Fibroblast of peridontal ligament (primary cell): ENCODE measurements at regions not wholly inside any gene's neighbourhood (a gene's known extent, or its start where the extent isn't known, plus 50 kb on each side); places are given as distances from the start of the nearest gene placed in this dataset.
"Not testable (repeated sequence)": the region's sequence is repeated elsewhere in the genome, so short reads cannot be mapped to it uniquely, and the experiment has no call there.

Experiments
- DNase-seq: peaks from one replicate; pipeline ENCODE4 v3.0.0-alpha.2; 2010; ENCODE audit errors: extremely low read depth

DNA sequence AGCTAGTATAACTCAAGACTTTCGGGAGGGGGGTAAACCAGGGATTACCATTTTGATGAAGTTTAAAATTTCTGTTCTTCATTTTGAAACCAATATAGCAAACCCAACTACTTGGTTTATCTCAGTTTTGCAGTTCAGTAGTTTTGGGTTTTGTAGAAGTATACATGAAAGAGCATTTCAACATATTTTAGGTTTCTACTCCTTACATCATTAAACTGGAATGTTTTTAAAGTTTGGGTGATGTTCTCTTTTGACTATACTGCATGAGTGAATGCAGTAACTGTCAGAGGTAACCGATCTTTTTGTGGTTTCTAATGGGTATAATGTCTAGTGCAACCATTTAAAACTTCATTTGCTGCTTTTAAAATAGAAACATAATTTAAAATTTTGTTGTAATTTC lies 248.3 kb upstream of the MAD2L1 start:
- peak; percentile 59 for DNase-seq

DNA sequence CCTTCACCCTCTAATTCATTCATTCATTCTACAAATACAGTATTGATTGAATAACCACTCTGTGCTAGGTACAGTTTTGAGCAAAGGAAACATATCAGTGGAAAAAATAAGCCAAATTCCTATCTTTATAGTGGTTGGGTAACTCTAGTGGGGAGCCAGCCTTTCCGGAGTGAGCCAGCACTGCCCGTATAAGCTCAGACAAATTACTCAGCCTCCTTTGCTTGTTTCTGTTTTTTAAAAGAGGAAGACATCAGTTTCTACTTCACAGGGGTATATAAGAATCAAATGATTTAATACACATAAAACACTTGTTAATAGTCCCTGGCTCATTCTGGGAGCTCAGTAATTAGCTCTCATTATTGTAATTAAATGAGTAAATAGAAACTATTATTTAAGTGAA lies 238.2 kb upstream of the MAD2L1 start:
- DNase-seq = peak; percentile 60

DNA sequence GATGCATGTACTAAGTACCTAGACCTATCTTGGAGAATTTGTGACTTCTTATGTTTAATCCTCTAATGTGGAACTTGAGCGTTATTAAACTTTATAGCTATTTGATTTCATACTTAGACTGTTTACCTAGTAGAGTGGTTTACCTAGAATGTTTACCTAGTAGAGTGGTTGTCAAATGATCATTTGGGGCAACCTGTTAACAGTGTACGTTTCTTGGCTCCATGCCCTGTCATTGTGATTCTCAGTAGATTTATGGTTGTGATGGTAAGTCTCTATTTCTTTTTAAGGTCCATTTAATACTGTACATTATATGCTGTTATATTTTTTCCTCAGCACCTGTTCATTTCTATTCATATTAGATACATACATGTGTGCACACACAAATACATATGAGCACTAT lies 233.0 kb upstream of the MAD2L1 start:
- DNase-seq = no peak

DNA sequence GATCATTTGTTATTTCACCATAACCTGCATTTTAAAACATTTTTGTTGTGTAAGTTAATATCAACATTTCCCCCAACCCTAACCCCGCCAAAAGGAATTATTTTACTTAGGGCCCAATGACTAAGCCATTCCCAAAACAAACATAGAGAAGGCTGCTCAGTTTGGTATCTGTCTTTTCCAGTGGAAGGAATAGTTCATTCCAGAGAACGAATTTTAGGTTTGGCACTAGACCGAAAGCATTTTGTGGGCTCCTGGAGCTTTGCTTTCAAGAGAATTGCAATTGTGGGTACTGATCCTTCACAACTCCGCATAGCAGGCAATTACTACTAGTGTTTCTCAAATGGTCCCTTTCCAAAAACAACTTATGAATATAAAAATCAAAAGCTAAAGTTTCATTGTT lies 226.7 kb upstream of the MAD2L1 start:
- DNase-seq = peak; percentile 100

DNA sequence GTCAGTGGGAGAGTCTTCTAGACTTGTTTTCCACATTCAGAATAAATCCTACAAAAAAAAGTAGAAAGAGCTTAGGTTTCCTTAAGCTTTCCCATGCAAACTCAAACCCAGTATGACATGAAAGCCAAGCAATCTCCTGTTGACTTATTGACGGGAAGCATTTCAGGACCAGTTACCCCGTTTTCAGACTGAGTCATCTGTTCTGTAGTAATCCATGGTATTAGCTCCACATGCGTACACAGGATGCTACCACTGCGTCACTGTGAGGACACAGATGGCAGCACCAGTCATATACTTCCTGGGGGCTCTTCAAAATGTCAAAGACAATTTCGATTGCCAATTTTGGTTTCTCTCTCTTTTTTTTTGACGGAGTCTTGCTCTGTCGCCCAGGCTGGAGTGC lies 224.9 kb upstream of the MAD2L1 start:
- no peak for DNase-seq

DNA sequence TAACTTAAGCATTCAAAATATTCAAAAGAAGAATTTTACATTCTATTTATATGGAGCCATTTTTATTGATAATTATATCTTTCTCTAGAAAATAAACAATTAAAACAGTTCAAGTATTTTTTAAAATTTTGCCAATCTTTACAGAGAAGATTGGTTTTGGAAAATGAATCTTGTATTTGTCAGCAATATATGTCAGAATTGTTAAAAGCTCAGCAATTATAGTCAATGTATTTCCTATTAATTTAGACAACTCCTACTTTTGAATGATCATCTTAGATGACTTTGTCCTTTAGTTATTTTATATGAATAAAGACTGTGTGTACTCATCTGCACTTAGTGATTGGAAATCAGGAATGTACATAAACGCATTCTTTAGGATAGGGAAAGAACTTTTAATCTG lies 223.9 kb upstream of the MAD2L1 start:
- DNase-seq = no peak

DNA sequence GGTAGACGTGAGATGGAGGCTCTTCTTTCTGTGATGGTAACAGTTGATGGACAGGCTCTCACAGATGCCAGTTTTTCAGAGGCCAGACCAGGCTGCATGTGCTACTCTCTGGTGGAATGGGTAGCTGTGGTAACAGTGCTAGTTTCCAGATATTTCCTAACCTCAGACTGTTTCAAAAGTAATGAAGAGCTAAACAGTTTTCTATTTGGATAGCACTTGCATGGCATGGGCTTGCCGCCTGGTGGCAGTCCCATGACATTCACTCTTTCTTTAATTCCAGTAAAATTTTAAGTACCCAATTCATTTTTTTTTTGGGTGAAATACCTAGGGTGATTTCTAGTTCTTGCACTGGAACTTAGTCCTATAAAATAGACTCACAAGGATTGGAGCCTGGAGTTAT lies 220.2 kb upstream of the MAD2L1 start:
- peak; percentile 67 for DNase-seq

DNA sequence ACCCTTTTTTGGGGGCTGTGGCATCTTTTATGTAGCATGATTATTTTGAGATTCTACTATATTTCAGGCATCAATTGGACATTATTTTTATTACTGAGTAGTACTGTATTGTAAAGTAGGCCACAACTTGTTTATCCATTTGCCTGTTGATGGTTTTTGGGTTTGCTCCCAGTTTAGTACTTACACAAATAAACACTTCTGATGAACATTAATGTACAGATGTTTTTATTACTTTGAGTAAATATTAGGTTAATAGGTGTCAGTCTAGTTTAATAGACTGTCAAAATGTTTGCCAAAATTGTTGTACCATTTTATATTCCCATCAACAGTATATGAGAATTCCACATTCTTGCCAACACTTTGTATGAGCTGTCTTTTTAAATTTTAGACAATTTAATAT lies 214.9 kb upstream of the MAD2L1 start:
- no peak for DNase-seq

DNA sequence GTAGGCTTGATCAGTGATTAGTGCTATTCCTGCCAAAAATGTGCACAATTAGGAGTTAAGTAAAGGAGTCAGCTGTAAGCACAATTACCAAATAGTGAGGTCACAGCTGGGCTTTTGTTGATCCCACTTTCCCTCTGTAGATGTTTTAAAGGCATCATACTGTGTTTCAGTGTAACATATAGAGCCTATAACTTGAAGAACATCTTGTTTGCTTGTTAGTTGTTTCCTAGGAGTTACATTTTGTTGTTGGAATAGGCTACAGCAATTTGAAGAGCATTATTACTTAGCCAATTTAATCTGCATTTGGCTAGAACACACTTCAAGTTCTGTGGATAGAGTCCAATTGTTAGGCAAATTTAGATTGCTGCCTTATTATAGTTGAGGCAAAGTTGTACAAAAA lies 210.7 kb upstream of the MAD2L1 start:
- DNase-seq = no peak

DNA sequence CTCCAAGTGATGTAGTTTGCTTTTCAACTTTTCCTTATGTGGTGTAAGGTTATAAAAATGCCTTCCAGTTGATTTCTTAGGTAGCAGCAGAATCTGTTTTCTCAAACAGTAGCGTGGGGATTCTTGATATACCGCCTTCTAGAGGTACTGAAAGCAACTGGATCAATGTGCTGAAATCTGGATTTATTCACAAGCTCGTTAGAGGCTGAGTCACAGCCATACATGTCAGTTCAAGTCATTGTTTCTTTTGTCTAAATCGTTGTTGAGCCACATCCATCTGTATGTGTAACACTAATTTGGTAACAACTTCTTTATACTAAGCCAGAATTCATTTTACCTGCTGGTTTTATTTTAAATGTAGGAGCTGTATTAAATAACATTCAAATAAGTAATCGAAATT lies 200.0 kb upstream of the MAD2L1 start:
- DNase-seq = no peak

DNA sequence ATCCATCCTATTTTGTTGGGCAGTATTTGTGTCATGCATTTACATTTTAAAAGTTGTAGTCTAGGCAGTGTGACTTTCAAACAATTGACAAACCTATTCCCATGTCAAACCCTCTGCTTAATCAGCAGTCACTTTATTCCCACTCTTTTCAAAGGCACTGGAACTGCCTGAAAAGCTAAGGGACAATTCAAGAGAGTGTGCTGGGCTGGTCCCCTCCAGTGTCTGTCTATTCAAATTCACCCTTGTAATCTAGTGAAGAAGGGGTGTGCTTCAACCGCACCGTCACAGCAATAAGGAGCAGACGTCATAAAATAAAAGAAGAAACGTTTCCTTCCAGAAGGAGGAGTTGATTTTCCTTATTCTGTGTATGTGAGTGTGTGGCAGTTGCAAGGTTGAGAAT lies 197.0 kb upstream of the MAD2L1 start:
- DNase-seq = no peak

DNA sequence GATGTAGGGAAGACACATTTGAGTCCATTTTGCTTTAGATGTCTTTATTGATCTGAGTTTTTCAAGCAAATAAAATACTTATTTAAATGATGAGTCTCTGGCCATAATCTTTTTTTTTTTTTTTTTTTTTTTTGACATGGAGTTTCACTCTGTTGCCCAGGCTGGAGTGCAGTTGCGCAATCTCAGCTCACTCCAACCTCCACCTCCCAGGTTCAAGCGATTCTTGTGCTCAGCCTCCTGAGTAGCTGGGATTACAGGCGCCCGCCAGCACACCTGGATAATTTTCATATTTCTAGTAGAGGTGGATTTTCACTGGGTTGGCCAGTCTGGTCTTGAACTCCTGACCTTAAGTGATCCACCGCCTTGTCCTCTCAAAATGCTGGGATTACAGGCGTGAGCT lies 194.5 kb upstream of the MAD2L1 start:
- DNase-seq = no peak

DNA sequence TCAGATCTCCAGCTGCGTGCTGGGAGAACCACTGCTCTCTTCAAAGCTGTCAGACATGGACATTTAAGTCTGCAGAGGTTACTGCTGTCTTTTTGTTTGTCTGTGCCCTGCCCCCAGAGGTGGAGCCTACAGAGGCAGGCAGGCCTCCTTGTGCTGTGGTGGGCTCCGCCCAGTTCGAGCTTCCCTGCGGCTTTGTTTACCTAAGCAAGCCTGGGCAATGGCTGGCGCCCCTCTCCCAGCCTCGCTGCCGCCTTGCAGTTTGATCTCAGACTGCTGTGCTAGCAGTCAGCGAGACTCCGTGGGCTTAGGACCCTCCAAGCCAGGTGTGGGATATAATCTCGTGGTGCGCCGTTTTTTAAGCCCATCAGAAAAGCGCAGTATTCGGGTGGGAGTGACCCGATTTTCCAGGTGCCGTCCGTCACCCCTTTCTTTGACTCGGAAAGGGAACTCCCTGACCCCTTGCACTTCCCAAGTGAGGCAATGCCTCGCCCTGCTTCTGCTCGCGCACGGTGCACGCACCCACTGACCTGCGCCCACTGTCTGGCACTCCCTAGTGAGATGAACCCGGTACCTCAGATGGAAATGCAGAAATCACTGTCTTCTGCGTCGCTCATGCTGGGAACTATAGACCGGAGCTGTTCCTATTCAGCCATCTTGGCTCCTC lies 189.6 kb upstream of the MAD2L1 start:
- DNase-seq = not testable (repeated sequence)

DNA sequence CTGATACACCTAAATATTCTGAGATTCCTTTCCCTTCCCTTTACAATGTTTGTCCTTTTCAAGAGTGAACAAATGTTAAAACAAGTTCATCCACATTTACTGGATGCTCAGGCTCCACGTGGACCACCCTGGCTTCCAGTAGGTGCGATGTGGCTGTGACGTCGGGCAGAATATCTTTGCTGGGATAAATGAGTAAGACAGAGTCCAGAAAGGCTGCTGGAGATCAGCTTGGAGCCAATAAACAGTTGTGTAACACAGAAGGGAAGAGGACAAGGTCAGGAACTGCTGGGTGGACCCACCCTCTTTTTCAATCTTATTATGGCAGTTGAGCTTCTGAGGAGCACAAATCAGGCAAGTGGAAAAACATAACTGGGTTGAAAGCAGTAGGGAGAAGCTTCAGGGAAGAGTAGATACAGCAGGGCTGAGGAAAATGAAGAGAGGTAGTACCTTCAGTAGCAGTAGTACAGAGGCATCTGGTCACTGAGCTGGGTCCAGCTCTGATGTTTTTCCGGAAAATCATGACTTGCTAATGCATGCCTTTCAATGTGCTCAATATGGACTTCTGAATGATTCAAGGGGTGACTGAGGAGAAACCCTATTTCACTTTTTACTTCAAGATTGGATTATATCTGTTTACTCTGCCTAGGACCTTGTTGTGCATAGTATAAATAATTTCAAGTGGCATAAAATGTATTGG lies 171.8 kb upstream of the MAD2L1 start:
- no peak for DNase-seq

DNA sequence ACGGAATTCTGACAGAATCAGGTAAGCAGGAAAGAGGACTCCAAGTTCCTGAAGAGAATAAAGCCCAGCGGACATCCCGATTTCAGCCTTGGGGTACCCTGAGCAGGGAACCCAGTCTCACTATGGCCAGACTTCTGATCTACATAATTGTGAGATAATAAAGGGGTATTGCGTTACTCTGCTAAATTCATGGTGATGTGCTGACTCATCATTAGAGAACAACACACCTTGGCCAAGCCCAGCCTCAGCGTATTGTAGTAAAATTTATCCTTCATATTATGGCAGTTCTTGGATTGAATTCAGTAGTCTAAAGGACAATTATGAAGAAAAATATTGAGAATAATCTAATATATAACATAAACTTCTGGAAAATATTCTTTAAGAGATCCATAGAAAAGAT lies 170.2 kb upstream of the MAD2L1 start:
- DNase-seq = no peak

DNA sequence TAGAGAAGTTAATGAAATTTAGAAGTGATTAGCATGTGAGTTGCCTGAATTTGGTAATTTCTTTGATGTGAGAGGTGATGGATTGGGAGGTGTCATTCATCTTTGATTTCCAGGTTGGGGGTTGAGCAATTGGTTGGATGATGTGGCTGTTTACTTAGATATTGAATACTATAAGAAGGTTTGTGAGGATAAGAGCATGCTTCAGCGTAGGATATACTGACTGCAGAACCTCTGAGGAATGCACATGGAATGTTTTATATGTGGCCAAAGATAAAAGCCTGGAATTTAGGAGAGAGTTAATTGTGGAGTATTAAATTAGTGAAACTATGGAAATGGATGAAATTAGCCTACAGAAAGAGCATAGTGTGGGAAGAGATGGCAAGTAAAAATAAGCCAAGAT lies 165.4 kb upstream of the MAD2L1 start:
- no peak for DNase-seq

DNA sequence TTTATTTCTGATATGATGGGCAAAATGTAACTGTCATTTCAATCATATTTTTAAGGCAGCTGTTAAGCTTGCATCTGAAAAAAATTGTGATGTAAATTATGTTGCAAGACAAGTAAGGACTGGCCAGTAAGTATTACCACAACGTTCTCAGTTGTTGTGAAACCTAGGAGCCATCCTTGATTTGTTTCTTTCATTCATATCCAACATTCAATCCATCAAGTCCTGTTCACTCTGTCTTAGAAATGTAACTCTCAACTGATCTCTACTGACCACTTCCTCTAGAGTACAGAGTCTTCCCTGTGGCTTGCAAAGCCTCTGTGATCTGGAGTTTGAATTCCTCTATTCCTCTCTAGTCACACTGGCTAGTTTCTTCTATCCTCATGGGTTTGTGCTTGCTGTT lies 161.4 kb upstream of the MAD2L1 start:
- peak; percentile 73 for DNase-seq

DNA sequence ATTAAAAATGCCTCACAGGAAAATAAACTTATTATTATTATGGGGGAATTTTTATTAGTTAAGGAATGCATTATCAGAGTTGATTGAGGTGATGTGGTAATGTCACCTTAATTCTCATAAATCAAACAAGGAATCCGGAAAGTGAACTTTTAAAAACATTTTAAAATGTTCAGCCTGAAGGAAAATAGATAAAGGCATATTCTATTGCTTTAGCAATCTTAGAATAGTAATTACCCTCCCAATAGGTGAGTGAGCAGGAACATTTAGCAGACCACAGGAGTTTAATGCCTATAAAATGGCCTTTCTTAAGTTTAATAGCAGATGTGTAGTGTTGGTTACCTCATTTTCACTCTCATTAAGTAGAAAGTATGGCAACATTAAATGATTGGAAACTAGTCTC lies 160.9 kb upstream of the MAD2L1 start:
- no peak for DNase-seq

DNA sequence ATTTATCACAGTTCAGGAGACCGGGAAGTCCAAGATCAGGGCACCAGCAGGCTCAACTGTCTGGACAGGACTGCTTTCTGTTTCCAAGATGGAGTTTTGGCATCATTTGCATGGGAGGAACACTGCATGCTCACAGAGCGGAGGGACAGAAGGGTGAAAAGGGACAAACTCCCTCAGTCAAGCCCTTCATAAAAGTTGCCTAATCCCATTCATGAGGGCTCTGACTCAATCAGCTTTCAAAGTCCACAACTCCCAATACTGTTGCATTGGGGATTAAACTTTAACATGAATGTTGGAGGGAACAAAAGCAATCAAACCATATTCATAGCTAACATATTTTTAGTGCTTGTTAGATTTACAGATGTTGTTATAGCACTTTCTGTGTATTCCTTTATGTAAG lies 158.9 kb upstream of the MAD2L1 start:
- DNase-seq = no peak

DNA sequence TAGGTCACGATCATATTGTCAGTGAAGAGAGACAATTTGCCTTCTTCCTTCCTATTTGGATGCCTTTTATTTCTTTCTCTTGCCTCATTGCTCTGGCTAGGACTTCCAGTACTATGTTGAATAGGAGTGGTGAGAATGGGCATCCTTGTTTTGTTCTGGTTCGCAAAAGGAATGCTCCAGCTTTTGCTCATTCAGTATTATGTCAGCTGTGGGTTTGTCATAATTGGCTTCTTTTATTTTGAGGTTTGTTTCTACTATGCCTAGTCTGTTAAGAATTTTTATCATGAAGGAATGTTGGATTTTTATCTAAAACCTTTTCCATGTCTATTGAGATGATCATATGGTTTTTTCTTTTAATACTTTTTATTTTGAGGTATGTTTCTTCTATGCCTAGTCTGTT lies 152.3 kb upstream of the MAD2L1 start:
- peak; percentile 79 for DNase-seq

DNA sequence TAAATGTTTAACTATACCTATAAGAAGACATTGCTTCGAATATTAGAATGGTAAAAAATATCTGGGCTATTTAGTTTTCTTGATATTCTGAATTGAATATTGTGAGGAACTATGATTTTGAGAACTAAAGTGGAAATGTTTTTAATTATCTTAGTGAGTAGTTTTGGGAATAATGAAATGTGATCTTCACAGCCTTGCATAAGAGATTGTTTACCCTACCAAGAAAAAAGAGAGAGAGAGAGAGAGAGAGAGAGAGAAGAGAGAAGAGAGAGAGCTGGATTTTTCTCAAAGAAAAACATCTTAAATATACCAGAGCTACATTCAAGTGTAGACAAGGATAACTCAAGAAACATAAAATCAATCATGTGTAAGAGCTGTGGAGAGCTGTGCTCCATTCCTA lies 148.7 kb upstream of the MAD2L1 start:
- peak; percentile 75 for DNase-seq

DNA sequence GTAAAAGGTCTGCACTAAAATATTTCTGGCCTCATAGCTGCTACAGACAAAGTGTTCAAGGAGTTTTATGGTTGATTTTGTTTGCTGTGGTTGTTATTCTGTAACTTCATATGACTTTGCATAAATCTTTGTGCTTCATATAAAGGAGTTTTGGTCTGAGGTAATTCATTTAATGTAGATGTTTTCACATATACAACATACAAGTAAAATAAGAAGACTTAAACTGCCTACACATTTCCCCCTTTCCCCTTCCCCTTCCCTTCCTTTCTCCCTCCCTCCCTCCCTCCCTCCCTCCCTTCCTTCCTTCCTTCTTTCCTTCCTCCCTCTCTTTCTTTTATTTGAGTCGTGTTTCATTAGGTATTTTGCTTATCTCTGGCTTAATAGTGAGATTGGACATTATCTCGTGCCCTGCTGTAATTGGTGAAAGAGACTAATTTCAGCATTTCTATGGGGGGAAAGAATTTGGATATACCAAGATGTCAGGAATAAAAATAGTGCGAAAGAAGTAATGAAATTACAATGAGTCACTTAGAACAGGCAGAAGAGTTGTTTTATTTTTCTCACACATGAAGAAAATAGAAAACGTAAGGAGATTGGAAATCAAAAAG lies 144.9 kb upstream of the MAD2L1 start:
- no peak for DNase-seq

DNA sequence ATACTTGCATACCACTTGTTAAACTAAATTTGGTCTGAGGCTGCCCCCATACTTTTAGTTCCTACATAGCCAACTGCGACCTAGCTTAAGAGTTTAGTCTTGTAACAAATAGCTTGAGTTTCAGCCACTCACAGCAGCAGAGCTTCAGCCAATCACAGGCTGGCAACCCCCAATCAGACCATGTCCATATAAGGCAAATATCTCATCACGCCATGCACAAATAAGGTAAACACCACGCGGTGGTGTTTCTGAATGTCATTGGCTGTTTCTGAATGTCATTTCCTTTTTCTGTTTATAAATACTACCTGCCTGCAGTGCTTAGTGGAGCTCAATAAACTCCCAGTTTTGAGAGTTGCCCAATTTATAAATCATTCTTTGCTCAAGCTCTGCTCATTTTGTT lies 143.1 kb upstream of the MAD2L1 start:
- no peak for DNase-seq

DNA sequence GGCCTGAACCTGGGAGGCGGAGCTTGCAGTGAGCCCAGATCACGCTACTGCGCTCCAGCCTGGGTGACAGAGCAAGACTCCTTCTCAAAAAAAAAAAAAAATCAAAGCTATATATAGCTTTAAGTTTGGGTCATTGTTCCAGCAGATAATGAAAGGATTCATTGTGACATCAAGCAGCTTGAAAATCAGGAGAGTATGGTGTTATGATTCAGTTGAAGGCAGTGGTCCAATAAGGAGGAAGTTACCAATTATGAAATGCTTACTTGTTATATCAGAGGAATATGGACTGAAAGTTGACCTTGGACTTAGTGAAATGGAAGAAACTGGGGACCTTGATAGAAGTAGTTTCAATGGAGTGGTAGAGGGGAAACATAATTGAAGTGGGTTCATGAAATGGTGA lies 140.4 kb upstream of the MAD2L1 start:
- DNase-seq = no peak
